ENCODE measurements at regions not wholly inside any gene's neighbourhood (a gene's known extent, or its start where the extent isn't known, plus 50 kb on each side); places are given as distances from the start of the nearest gene placed in this dataset.
"Not testable (repeated sequence)": the region's sequence is repeated elsewhere in the genome, so short reads cannot be mapped to it uniquely, and the experiment has no call there.

DNA sequence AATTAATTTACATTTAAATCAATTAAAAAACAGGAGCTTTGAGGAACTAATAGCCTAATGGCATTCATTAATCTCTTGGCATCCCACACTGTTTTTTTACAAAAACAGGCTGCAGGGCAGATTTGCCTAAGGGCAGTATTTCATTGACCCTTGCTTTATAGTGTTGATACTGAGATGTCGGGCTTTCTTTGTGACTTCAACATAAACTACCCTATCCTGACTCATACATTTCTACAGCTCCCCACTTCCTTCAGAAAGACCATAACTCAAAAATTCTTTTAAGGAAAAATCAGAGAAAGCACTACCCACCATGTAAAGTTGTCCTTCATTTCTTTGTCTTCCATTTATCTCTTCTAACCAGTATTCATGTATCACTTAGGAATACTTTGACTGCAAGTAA is 92.2 kb upstream of the NT5E start:
- no peak for DNase-seq (ENCODE audit: low read depth, low spot score)

GRCh38 chr6:85356743-85357142 is 93.1 kb upstream of the NT5E start:
- DNase-seq (ENCODE audit: low read depth, low spot score) = not testable (repeated sequence)

- no peak for DNase-seq (ENCODE audit: low read depth, low spot score)
Measured at GRCh38 chr6:85355816-85356215, 94.1 kb upstream of the NT5E start.

DNA sequence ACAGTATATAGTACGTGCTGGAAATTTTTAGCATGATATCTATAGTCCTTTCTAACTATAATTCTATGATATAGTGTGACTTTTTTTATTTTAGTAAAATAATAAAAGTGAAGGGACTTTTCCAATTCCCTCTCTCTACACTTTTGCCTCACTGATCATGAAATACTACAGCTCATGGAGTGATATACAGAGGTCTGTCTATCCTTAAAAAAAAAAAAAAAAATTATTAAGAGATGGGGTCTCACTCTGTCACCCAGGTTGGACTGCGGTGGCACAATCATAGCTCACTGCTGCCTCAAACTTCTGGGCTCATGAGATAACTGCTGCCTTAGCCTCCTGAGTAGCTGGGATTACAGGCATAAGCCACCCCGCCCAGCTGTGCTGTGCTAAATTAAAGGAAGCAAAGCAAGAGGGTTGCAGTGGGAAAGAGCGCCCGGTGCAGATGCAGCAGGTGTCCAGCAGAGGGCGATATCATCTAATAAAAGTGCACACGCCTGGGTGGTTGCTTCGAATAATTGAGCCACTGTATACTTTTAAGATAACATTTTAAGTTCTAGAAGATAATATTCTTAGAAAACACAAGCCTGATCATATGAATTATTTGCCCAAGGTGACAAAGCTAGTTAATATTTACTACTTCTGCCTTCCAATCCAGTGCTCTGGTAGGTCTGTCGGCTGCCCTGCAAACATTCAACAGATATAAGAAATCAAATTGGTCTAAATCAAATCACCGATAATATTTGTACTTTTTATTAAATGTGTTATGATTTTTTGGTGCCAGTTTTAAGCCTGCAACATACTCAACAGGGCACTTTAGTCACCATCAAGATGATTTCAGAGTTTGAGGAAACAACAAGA is 94.9 kb upstream of the NT5E start:
- peak; percentile 88 for DNase-seq (ENCODE audit: low read depth, low spot score)

DNA sequence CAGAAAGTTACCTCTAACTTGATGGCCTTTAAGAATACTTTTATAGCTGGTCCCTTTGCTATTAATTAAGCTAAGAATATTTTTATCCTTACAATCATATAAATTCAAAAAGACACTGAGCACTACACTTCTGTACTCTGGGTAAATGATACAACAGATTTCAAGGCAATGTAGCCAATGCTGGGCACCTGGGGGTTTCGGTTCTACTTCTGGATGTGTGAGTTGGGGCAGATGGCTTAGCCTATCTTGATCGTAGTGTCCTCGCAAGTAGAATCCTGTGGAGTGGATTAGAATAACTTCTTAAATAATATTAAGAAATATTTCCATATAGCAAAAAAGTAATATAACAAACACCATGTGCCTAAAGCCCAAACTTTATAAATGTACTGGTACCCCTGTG is 96.9 kb upstream of the NT5E start:
- DNase-seq (ENCODE audit: low read depth, low spot score) = no peak

DNA sequence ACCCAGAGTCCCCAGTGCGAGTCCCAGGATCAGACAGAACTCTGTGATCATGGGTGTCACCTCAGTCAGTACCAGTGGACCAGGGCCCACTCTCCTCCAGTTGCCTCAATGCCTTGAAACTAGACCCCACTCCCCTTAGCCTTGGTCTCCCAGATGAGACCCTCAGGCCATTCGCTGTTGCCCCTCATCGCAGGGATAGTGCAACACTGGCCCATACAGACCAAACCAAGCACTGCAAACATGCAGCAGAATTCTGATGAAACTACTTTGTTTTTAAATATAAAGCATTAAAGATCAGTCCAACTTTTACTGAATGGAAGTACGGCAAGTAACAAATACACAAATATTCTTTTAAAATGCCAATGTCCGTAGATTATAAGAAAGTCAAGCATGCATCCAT is 101.2 kb upstream of the NT5E start:
- DNase-seq (ENCODE audit: low read depth, low spot score) = no peak

GRCh38 chr6:85347812-85348211 is 102.1 kb upstream of the NT5E start:
- DNase-seq (ENCODE audit: low read depth, low spot score) = no peak

GRCh38 chr6:85346196-85346595 is 103.7 kb upstream of the NT5E start:
- no peak for DNase-seq (ENCODE audit: low read depth, low spot score)

- no peak for DNase-seq (ENCODE audit: low read depth, low spot score)
Measured at GRCh38 chr6:85344996-85345395, 104.9 kb upstream of the NT5E start.

GRCh38 chr6:85343428-85343827 is 106.5 kb upstream of the NT5E start:
- DNase-seq (ENCODE audit: low read depth, low spot score) = no peak

- no peak for DNase-seq (ENCODE audit: low read depth, low spot score)
Measured at GRCh38 chr6:85329196-85329595, 120.7 kb upstream of the NT5E start.

DNA sequence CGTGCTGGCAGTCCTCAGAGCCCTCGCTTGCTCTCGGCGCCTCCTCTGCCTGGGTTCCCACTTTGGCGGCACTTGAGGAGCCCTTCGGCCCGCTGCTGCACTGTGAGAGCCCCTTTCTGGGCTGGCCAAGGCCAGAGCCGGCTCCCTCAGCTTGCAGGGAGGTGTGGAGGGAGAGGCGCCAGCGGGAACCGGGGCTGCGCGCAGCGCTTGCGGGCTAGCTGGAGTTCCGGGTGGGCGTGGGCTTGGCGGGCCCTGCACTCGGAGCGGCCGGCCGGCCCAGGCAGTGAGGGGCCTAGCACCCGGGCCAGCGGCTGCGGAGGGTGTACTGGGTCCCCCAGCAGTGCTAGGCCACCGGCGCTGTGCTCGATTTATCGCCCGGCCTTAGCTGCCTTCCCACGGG is 124.1 kb upstream of the NT5E start:
- DNase-seq (ENCODE audit: low read depth, low spot score) = not testable (repeated sequence)

GRCh38 chr6:85323435-85324040 is 126.3 kb upstream of the NT5E start:
- DNase-seq (ENCODE audit: low read depth, low spot score) = peak; percentile 60

DNA sequence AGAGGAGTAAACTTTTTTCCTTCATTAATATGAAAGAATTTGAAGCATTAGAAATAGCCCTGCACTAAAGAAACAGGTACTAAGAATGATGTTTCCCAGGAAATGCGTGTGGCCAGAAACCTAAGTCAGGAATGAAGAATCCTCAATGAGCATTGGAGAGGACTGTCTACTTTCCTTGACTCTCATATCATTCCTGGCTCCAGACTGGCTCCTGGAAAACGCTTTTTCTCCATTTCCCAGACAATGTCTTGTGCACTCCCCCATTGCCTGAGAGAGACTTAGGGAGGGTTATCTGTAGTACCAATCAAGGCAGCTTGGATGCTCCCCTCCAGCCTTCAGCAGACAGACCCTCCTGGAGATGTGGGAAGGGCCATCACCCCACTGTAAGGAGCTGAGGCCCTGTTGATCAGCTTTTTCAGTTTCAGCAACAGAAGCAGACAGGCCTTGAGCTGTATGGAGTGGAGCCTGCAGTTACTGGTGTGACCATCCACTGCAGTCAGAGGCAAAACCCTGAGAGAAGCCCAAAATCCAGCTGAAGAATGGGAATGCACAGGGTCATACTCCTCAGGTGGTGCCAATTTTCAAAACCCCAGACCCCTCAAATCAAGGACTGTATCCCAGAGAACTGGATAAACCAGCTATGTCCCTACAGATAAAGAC is 127.3 kb upstream of the NT5E start:
- no peak for DNase-seq (ENCODE audit: low read depth, low spot score)

- DNase-seq (ENCODE audit: low read depth, low spot score) = no peak
Measured at GRCh38 chr6:85321906-85322305, 128.0 kb upstream of the NT5E start.

- no peak for DNase-seq (ENCODE audit: low read depth, low spot score)
Measured at GRCh38 chr6:85314586-85314985, 135.3 kb upstream of the NT5E start.

- no peak for DNase-seq (ENCODE audit: low read depth, low spot score)
Measured at GRCh38 chr6:85300581-85300980, 149.3 kb upstream of the NT5E start.

DNA sequence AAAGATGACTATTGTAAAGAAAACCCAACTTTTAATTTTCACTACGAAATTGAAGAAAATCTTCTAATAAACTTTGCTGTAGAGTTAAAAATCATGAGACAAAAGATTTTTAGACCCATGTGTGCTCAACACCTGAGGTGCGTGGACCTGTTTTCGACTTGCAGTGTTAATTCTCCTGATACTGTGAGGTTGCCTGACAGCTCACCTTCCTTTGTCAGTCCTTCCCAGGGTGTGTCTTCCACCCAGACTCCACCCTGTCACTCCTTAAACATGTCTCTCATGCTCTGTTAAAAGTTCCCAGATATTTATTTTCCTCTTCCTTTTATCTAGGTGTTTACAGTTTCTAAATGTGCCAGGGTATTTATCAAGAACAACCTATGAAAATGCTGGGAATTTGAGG is 151.3 kb upstream of the NT5E start:
- DNase-seq (ENCODE audit: low read depth, low spot score) = no peak

GRCh38 chr6:85291326-85291725 is 158.6 kb upstream of the NT5E start:
- DNase-seq (ENCODE audit: low read depth, low spot score) = no peak

- no peak for DNase-seq (ENCODE audit: low read depth, low spot score)
Measured at GRCh38 chr6:85287654-85288053, 162.2 kb upstream of the NT5E start.

DNA sequence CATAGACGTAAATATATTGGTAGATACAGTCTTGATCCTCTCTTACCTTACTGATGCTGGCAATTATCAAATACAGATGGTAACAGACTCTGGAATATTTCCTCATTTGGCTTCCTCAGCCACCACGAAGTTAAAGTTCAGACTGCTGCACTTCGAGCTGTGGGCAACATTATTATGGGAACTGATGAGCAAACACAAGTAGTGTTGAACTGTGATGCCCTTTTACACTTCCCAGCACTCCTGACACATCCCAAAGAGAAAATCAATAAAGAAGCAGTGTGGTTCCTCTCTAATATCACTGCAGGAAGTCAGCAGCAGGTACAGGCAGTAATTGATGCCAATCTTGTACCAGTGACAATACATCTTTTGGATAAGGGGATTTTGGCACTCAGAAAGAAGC is 162.7 kb upstream of the NT5E start:
- DNase-seq (ENCODE audit: low read depth, low spot score) = no peak

- not testable (repeated sequence) for DNase-seq (ENCODE audit: low read depth, low spot score)
Measured at GRCh38 chr6:85286507-85286906, 163.4 kb upstream of the NT5E start.

GRCh38 chr6:85285934-85286333 is 163.9 kb upstream of the NT5E start:
- DNase-seq (ENCODE audit: low read depth, low spot score) = no peak

Measured in ELF-1 (cell line).